Right ventricle myocardium inferior (tissue), 1 donor: ENCODE measurements at regions not wholly inside any gene's neighbourhood (a gene's known extent, or its start where the extent isn't known, plus 50 kb on each side); places are given as distances from the start of the nearest gene placed in this dataset.
"Not testable (repeated sequence)": the region's sequence is repeated elsewhere in the genome, so short reads cannot be mapped to it uniquely, and the experiment has no call there.

ENCODE experiments used
- ATAC-seq: fragments of 200-7000 bp; cut with Tn5 transposase; one replicate; pipeline ENCODE4 v1.9.1; 2020; ENCODE audit warnings: mild to moderate bottlenecking, moderate library complexity
- DNase-seq: peaks from one replicate; pipeline ENCODE4 v3.0.0; 2021; ENCODE audit errors: missing footprints
- intact Hi-C: fragments of 100-400 bp; cut with DNase I; formaldehyde crosslinking; loops from one replicate; pipeline ENCODE4 v1.11.0; 2022
- donor health status: DM: no; HTN: yes; CAD: no; lungs with severe emphysema.

- intact Hi-C loops: no loop called here
- ATAC-seq: no peak
- DNase-seq: no peak
Measured at GRCh38 chr3:89032346-89033013, 74.9 kb upstream of the EPHA3 start.

GRCh38 chr3:89034723-89035122, 72.7 kb upstream of the EPHA3 start:
- DNase-seq, intact Hi-C loops, ATAC-seq: not testable (repeated sequence)

DNA sequence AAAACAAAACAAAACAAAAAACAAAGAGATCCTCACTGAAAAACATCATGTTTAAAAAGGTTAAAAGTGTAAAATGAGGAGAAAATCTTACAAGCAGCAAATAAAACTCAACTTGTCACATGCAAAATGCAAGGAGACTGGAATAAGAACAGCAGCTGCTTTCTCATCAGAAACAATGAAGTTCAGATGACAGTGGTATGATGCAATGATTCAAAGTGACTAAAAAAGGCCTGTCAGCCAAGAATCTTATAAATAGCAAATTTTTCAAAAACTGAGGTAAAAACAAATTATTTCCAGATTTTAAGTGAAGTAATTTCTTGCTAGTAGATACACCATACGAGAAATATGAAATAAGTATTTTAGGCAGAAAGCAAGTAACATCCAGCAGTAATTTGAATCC, 68.6 kb upstream of the EPHA3 start:
- ATAC-seq (no peak), DNase-seq (no peak)
- intact Hi-C loops: no loop called here

GRCh38 chr3:89042236-89042835, 65.1 kb upstream of the EPHA3 start:
- intact Hi-C loops: no loop called here
- ATAC-seq: no peak
- DNase-seq: no peak

DNA sequence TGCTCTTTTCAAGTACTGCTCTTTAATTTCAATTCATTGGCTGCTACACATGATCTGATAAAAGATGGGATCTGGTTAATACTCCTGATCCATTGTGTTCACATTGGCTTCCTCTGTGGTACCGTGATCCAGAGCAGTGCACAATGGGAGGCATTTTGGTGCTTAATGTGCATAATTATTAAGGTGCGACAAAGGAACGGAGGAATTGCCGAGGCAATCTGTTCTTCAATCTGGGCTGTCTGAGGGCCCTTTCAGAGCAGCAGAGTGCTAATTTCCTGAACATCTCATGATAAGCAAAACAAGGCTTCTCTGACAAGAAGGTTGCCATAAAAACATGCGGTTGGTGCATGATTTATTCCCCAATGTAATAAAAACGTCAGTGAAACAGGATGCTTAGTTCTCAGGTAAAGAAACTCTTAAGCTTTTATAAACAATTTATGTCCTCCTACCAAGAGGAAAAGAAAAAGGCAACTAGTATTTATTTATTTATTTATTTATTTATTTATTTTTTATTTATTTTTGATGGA, 64.0 kb upstream of the EPHA3 start:
- DNase-seq (no peak), ATAC-seq (no peak)
- intact Hi-C loops: no loop called here

GRCh38 chr3:89046661-89047060, 60.8 kb upstream of the EPHA3 start:
- ATAC-seq (no peak), DNase-seq (no peak)
- intact Hi-C loops: no loop called here

GRCh38 chr3:89049119-89049518, 58.3 kb upstream of the EPHA3 start:
- DNase-seq (no peak), ATAC-seq (no peak)
- intact Hi-C loops: no loop called here

GRCh38 chr3:89052386-89052785, 55.0 kb upstream of the EPHA3 start:
- ATAC-seq (no peak), DNase-seq (no peak)
- intact Hi-C loops: no loop called here

- ATAC-seq (no peak), DNase-seq (no peak)
- intact Hi-C loops: no loop called here
Measured at GRCh38 chr3:89057398-89057797, 50.0 kb upstream of the EPHA3 start.
